CD14-positive monocyte (primary cell): ENCODE measurements at regions not wholly inside any gene's neighbourhood (a gene's known extent, or its start where the extent isn't known, plus 50 kb on each side); places are given as distances from the start of the nearest gene placed in this dataset.

Experiments used
- DNase-seq, 3 donors: peaks; one replicate each; pipeline ENCODE4 v3.0.0-alpha.2; 2011 to 2022
- H2AFZ ChIP-seq: 2 replicates; pipeline ENCODE4 v1.6.0; 2012; ENCODE audit warnings: mild to moderate bottlenecking, low read depth, low read length, inconsistent platforms; ENCODE audit not compliant: insufficient read depth, poor library complexity, severe bottlenecking
- H3K27ac ChIP-seq, 2 donors: 1 replicate in 1 of 2; 2 replicates in 1 of 2; pipeline ENCODE4 v1.5.1; 2012 to 2013; ENCODE audit warnings: low read length in 2 of 2, control low read depth in 1 of 2, inconsistent platforms in 1 of 2, low read depth in 1 of 2, mild to moderate bottlenecking in 1 of 2
- H3K27me3 ChIP-seq, 2 donors: one replicate each; pipeline versions ENCODE4 v1.6.0 to v1.6.1; 2011 to 2013; ENCODE audit warnings: low read length in 2 of 2; ENCODE audit not compliant: control insufficient read depth in 2 of 2, insufficient read depth in 2 of 2
- H3K36me3 ChIP-seq, 2 donors: replicated peaks in 1 of 2; 1 replicate in 1 of 2; 2 replicates in 1 of 2; pipeline versions ENCODE4 v1.5.1 to v1.6.1; 2012 to 2013; ENCODE audit warnings: low read length in 2 of 2, control low read depth in 1 of 2, inconsistent platforms in 1 of 2, mild to moderate bottlenecking in 1 of 2; ENCODE audit not compliant: insufficient read depth in 2 of 2, control insufficient read depth in 1 of 2
- H3K4me1 ChIP-seq, 2 donors: 1 replicate in 1 of 2; 2 replicates in 1 of 2; pipeline versions ENCODE4 v1.5.1 to v1.6.1; 2012 to 2013; ENCODE audit warnings: low read length in 2 of 2, control low read depth in 1 of 2, inconsistent platforms in 1 of 2, mild to moderate bottlenecking in 1 of 2, moderate library complexity in 1 of 2; ENCODE audit not compliant: insufficient read depth in 2 of 2, control insufficient read depth in 1 of 2
- H3K4me2 ChIP-seq: replicated peaks from 2 replicates; pipeline ENCODE3; 2012; ENCODE audit warnings: low read length, moderate library complexity, mild to moderate bottlenecking; ENCODE audit not compliant: poor library complexity, severe bottlenecking; ENCODE audit errors: extremely low read depth
- H3K4me3 ChIP-seq, 3 experiments: fragments of 200-600 bp in 1 of 3; sonication (generic) in 1 of 3; replicated peaks in 1 of 3; 1 replicate in 2 of 3; 2 replicates in 1 of 3; pipeline ENCODE4 v1.5.1; 2011 to 2013; ENCODE audit warnings: low read length in 3 of 3, mild to moderate bottlenecking in 3 of 3, control low read depth in 2 of 3, low read depth in 2 of 3, inconsistent platforms in 1 of 3, moderate library complexity in 1 of 3
- H3K79me2 ChIP-seq: 2 replicates; pipeline ENCODE4 v1.6.0; 2012; ENCODE audit warnings: mild to moderate bottlenecking, control low read depth, inconsistent platforms, low read length, moderate library complexity; ENCODE audit not compliant: insufficient read depth
- H3K9ac ChIP-seq: 2 replicates; pipeline ENCODE4 v1.6.0; 2017; ENCODE audit warnings: low read length, mild to moderate bottlenecking; ENCODE audit not compliant: insufficient read depth, poor library complexity, severe bottlenecking
- H3K9me3 ChIP-seq, 2 donors: replicated peaks in 1 of 2; 1 replicate in 1 of 2; 2 replicates in 1 of 2; pipeline versions ENCODE4 v1.5.1 to v1.6.1; 2012 to 2013; ENCODE audit warnings: low read length in 2 of 2, control low read depth in 1 of 2; ENCODE audit not compliant: control insufficient read depth in 1 of 2, insufficient read depth in 1 of 2
- H4K20me1 ChIP-seq: 2 replicates; pipeline ENCODE4 v1.6.0; 2012; ENCODE audit warnings: mild to moderate bottlenecking, low read length, control low read depth, moderate library complexity; ENCODE audit not compliant: insufficient read depth
- H3K27ac Mint-ChIP-seq, 7 donors: one replicate each; pipeline ENCODE4 v1.8.0; 2020; ENCODE audit warnings: mild to moderate bottlenecking in 7 of 7, mixed read lengths in 7 of 7, moderate library complexity in 6 of 7, inconsistent platforms in 2 of 7
- H3K27me3 Mint-ChIP-seq, 3 donors: one replicate each; pipeline ENCODE4 v1.8.0; 2021 to 2022; ENCODE audit warnings: low read depth in 3 of 3, mild to moderate bottlenecking in 3 of 3, mixed read lengths in 3 of 3, moderate library complexity in 3 of 3, inconsistent platforms in 1 of 3
- H3K36me3 Mint-ChIP-seq, 2 donors: one replicate each; pipeline ENCODE4 v1.8.0; 2020; ENCODE audit warnings: mixed read lengths in 2 of 2, inconsistent platforms in 1 of 2, mild to moderate bottlenecking in 1 of 2
- H3K4me1 Mint-ChIP-seq: one replicate; pipeline ENCODE4 v1.8.0; 2020; ENCODE audit warnings: mild to moderate bottlenecking, mixed read lengths
- H3K4me3 Mint-ChIP-seq, 2 donors: one replicate each; pipeline ENCODE4 v1.8.0; 2020; ENCODE audit warnings: mild to moderate bottlenecking in 2 of 2, mixed read lengths in 2 of 2, moderate library complexity in 1 of 2
- H3K9me3 Mint-ChIP-seq, 7 donors: one replicate each; pipeline ENCODE4 v1.8.0; 2020 to 2022; ENCODE audit warnings: mixed read lengths in 7 of 7, mild to moderate bottlenecking in 6 of 7, moderate library complexity in 6 of 7, inconsistent platforms in 2 of 7
- WGBS: methylation state at CpG from one replicate; pipeline ENCODE4 v1.1.5; 2013; ENCODE audit warnings: missing lambda C conversion rate; ENCODE audit not compliant: insufficient coverage; 5-methylcytosine and 5-hydroxymethylcytosine counted together
- intact Hi-C, 2 donors: fragments of 100-400 bp; cut with micrococcal nuclease; formaldehyde crosslinking; loops; one replicate each; pipeline versions ENCODE4 v1.15.0 to v1.15.1; 2023
- TF ChIP-seq, protein P1 (sequence below): fragments of 200-600 bp; IDR thresholded peaks from one replicate; pipeline ENCODE4 v1.8.0; 2022; ENCODE audit warnings: antibody characterized with exemption, mild to moderate bottlenecking

DNA sequence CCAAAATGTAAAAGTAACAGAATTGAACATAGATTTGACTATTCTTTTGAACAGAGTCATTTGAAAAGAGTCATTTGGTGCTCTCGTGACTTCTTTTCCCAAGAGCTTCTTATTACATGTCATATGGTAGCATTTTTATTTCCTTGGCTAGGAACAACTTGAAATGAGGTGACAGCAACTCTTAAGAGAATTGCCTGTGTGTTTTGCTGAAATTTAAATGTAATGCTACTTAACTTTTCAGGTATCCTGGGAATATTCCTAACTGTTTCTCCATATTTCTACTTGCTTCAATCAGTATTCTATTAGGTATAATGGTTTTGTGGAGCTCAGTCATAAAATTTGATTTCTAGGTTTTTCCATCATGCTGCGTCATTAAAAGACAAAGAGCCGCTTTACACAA lies 700.7 kb downstream of the LUZP2 start:
- Mint-ChIP-seq H3K4me1 (no peaks in the 10 kb centered on the region), H3K4me3 (no peak overlapping the region), H3K27me3 (no peaks in the 10 kb centered on the region), H3K36me3 (no peaks in the 10 kb centered on the region), H3K27ac (no peak overlapping the region), H3K9me3 (peaks cover 0 to 6% (median 3%) of the 10 kb centered on the region in 7 donors)
- Histone ChIP-seq H3K9ac (no peak overlapping the region), H3K36me3 (no peaks in the 10 kb centered on the region), H3K9me3 (no peaks in the 10 kb centered on the region), H3K79me2 (no peaks in the 10 kb centered on the region), H3K4me3 (no peak overlapping the region), H3K4me1 (no peaks in the 10 kb centered on the region), H3K4me2 (no peak overlapping the region), H4K20me1 (no peaks in the 10 kb centered on the region), H2AFZ (no peak overlapping the region), H3K27me3 (no peaks in the 10 kb centered on the region), H3K27ac (no peak overlapping the region)
- WGBS, result no CpG with 5 or more reads among the region's 3 CpGs
- intact Hi-C loops, result no loop called here
- TF ChIP-seq, protein P1, sequence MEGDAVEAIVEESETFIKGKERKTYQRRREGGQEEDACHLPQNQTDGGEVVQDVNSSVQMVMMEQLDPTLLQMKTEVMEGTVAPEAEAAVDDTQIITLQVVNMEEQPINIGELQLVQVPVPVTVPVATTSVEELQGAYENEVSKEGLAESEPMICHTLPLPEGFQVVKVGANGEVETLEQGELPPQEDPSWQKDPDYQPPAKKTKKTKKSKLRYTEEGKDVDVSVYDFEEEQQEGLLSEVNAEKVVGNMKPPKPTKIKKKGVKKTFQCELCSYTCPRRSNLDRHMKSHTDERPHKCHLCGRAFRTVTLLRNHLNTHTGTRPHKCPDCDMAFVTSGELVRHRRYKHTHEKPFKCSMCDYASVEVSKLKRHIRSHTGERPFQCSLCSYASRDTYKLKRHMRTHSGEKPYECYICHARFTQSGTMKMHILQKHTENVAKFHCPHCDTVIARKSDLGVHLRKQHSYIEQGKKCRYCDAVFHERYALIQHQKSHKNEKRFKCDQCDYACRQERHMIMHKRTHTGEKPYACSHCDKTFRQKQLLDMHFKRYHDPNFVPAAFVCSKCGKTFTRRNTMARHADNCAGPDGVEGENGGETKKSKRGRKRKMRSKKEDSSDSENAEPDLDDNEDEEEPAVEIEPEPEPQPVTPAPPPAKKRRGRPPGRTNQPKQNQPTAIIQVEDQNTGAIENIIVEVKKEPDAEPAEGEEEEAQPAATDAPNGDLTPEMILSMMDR, result no peak
- no peak for DNase-seq

DNA sequence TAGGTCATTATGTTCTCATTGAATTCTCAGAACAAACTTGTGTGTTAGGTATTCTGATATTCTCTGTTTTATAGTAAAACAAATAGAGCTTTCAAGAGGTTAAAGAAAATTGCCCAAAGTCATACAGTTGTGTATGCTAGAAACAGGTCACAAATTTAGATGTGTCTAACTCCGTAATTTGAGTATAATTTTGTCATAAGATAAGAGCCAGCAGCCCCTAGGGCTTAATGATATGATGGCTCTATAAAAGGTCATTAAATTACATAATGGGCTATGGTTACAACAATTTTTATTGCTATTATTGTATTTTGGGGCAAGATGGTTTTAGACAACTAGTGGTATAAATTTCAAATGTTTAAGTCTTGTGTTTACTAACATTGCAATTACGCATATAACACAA lies 701.9 kb downstream of the LUZP2 start:
- H3K4me1 ChIP-seq, result no peaks in the 10 kb centered on the region
- no peaks in the 10 kb centered on the region for H4K20me1 ChIP-seq
- no peaks in the 10 kb centered on the region for H3K79me2 ChIP-seq
- TF ChIP-seq, protein P1, result no peak
- H3K9me3 ChIP-seq, result no peaks in the 10 kb centered on the region
- intact Hi-C loops, result no loop called here
- H3K27me3 ChIP-seq, result no peaks in the 10 kb centered on the region
- no peaks in the 10 kb centered on the region for H3K36me3 Mint-ChIP-seq
- H3K4me3 Mint-ChIP-seq, result no peak overlapping the region
- DNase-seq, result no peak
- peaks cover 0 to 6% (median 3%) of the 10 kb centered on the region in 7 donors for H3K9me3 Mint-ChIP-seq
- no CpG with 5 or more reads among the region's 2 CpGs for WGBS
- H3K27me3 Mint-ChIP-seq, result no peaks in the 10 kb centered on the region
- no peaks in the 10 kb centered on the region for H3K4me1 Mint-ChIP-seq
- no peak overlapping the region for H2AFZ ChIP-seq
- no peak overlapping the region for H3K27ac ChIP-seq
- H3K36me3 ChIP-seq, result no peaks in the 10 kb centered on the region
- no peak overlapping the region for H3K4me3 ChIP-seq
- H3K27ac Mint-ChIP-seq, result no peak overlapping the region
- H3K4me2 ChIP-seq, result no peak overlapping the region
- no peak overlapping the region for H3K9ac ChIP-seq
